Fibroblast of lung (primary cell): ENCODE measurements at regions not wholly inside any gene's neighbourhood (a gene's known extent, or its start where the extent isn't known, plus 50 kb on each side); places are given as distances from the start of the nearest gene placed in this dataset.

Experiments used
- CTCF ChIP-seq, 2 donors: IDR thresholded peaks in 1 of 2; conservative IDR thresholded peaks in 1 of 2; 1 replicate in 1 of 2; 2 replicates in 1 of 2; pipeline ENCODE4 v1.5.1; 2011 to 2012; ENCODE audit warnings: low read length in 2 of 2, control low read depth in 1 of 2, inconsistent platforms in 1 of 2, low read depth in 1 of 2, mild to moderate bottlenecking in 1 of 2
- EZH2 ChIP-seq: IDR thresholded peaks from 2 replicates; pipeline ENCODE4 v1.5.1; 2012; ENCODE audit warnings: low read length, control low read depth, mild to moderate bottlenecking; ENCODE audit errors: missing control alignments

GRCh38 chr11:13552784-13553183, 57.0 kb upstream of the PTH start:
- TF ChIP-seq EZH2 (no peak), CTCF (conservative IDR thresholded peaks at IDR 0.05 in 1 of 2, IDR thresholded peaks at IDR 0.05 in 1 of 2; ENCODE audit: low read depth in 1 of 2, low read length in 2 of 2) (no peak)
